Heart left ventricle (tissue), 16 donors: ENCODE measurements at regions not wholly inside any gene's neighbourhood (a gene's known extent, or its start where the extent isn't known, plus 50 kb on each side); places are given as distances from the start of the nearest gene placed in this dataset.

ENCODE experiments used
- ATAC-seq, 4 donors: fragments of 200-7000 bp; cut with Tn5 transposase; one replicate each; pipeline ENCODE4 v1.9.1; 2020 to 2022; ENCODE audit warnings: moderate library complexity in 4 of 4, mild to moderate bottlenecking in 3 of 4, moderate number of reproducible peaks in 1 of 4
- DNase-seq, 5 donors: peaks; one replicate each; pipeline ENCODE4 v3.0.0-alpha.2; 2020
- H3K27ac ChIP-seq, 12 donors: fragments of 200-600 bp; sonication (generic) in 4 of 12; one replicate each; pipeline versions ENCODE4 v1.5.0 to v1.8.0; 2016 to 2022; ENCODE audit warnings: mild to moderate bottlenecking in 2 of 12
- H3K27me3 ChIP-seq, 9 donors: fragments of 200-600 bp; sonication (generic) in 2 of 9; one replicate each; pipeline versions ENCODE4 v1.5.1 to v1.8.0; 2016 to 2022; ENCODE audit warnings: mild to moderate bottlenecking in 3 of 9
- H3K36me3 ChIP-seq, 9 donors: fragments of 200-600 bp; sonication (generic) in 2 of 9; one replicate each; pipeline versions ENCODE4 v1.5.0 to v1.8.0; 2018 to 2022; ENCODE audit warnings: mild to moderate bottlenecking in 2 of 9
- H3K4me1 ChIP-seq, 12 donors: fragments of 200-600 bp; sonication (generic) in 4 of 12; one replicate each; pipeline versions ENCODE4 v1.5.0 to v1.8.0; 2016 to 2022; ENCODE audit warnings: mild to moderate bottlenecking in 3 of 12
- H3K4me3 ChIP-seq, 12 donors: fragments of 200-600 bp; sonication (generic) in 4 of 12; one replicate each; pipeline versions ENCODE4 v1.5.0 to v1.8.0; 2017 to 2022; ENCODE audit warnings: mild to moderate bottlenecking in 9 of 12, moderate library complexity in 4 of 12
- H3K9me3 ChIP-seq, 12 donors: fragments of 200-600 bp; sonication (generic) in 4 of 12; one replicate each; pipeline versions ENCODE4 v1.5.0 to v1.8.0; 2016 to 2022; ENCODE audit warnings: mild to moderate bottlenecking in 1 of 12
- POLR2A ChIP-seq, 2 donors: fragments of 450-650 bp; IDR thresholded peaks; one replicate each; pipeline ENCODE4 v1.6.1; 2017; ENCODE audit warnings: antibody characterized with exemption in 2 of 2, mild to moderate bottlenecking in 2 of 2, moderate library complexity in 2 of 2
- WGBS, 4 donors: extraction: QIAGEN DNeasy Blood & Tissue Kit in 2 of 4; methylation state at CpG; one replicate each; pipeline versions ENCODE4 v1.1.5 to v1.1.7; 2013 to 2018; 5-methylcytosine and 5-hydroxymethylcytosine counted together
- intact Hi-C, 10 donors: fragments of 100-400 bp; cut with DNase I; formaldehyde crosslinking; loops; one replicate each; pipeline versions ENCODE4 v1.11.1 to v1.14.2; 2022
- TF ChIP-seq, protein P1 (sequence below), 12 donors: fragments of 200-600 bp; sonication (generic) in 4 of 12; IDR thresholded peaks; one replicate each; pipeline versions ENCODE4 v1.5.0 to v1.8.0; 2018 to 2022; ENCODE audit warnings: antibody characterized with exemption in 12 of 12, mild to moderate bottlenecking in 5 of 12
- donor health status: ischemic (EF 13 %, LVEDD 7.1; RV severe dilation, severe dysfunction).
- donor health status: healthy with polysubstance abuse.
- donor health status: DM: no; HTN: yes; CAD: no.
- donor health status: DM: no; HTN: no; CAD: no.
- donor health status: ischemic (EF 25% LVEDD 6.9; RV normal size, moderate dysfunction).
- donor health status: ischemic (EF 25% LVEDD 5.7; RV mildly dilated, moderate dysfunction).
- donor health status: healthy.
- donor health status: DM: yes; HTN: yes; CAD: no.
- donor health status: ischemic (EF 35%, LVEDD 5.7; RV mildly dilated, moderate dysfunction).
- donor health status: nonischemic (EF 11% LVEDD 7.7; RV severe dilation, severe dysfunction).
- donor health status: DM: yes; HTN: yes; CAD: no.
- donor health status: PGD.
- donor health status: ischemic (EF 29% LVEDD 5.4; RV normal size, mild dysfunction).
- donor health status: nonischemic (EF 23%, LVEDD 6.1; RV moderate dilation, normal function).

DNA sequence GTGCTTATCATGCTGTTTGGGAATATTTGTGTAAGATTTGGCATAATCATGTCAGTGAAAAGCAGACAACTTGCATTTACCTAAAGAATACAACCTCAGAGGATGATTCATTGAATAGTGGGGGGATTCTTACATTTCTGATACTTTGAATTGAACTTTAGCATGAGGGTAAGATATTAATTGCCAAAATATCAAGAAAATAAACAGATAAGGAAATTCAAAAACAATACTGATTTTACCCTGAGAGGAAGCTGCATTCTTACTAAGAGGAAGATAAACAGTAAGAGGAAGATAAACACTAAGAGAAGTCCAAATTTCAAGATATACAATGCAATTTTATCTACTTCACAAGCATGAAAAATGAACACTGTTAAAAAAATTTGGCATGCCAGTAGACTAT lies 2564.3 kb upstream of the PCDH20 start:
- ATAC-seq = no peak
- no peak overlapping the region for H3K27ac ChIP-seq
- no peak overlapping the region for H3K4me3 ChIP-seq
- no peaks in the 10 kb centered on the region for H3K36me3 ChIP-seq
- H3K4me1 ChIP-seq = no peaks in the 10 kb centered on the region
- intact Hi-C loops = no loop called here
- no peak for DNase-seq
- H3K27me3 ChIP-seq = no peaks in the 10 kb centered on the region
- peaks cover 0 to 10% (median 0%) of the 10 kb centered on the region in 12 donors for H3K9me3 ChIP-seq
- no peak for TF ChIP-seq POLR2A (IDR thresholded peaks at IDR 0.05)
- TF ChIP-seq, protein P1, sequence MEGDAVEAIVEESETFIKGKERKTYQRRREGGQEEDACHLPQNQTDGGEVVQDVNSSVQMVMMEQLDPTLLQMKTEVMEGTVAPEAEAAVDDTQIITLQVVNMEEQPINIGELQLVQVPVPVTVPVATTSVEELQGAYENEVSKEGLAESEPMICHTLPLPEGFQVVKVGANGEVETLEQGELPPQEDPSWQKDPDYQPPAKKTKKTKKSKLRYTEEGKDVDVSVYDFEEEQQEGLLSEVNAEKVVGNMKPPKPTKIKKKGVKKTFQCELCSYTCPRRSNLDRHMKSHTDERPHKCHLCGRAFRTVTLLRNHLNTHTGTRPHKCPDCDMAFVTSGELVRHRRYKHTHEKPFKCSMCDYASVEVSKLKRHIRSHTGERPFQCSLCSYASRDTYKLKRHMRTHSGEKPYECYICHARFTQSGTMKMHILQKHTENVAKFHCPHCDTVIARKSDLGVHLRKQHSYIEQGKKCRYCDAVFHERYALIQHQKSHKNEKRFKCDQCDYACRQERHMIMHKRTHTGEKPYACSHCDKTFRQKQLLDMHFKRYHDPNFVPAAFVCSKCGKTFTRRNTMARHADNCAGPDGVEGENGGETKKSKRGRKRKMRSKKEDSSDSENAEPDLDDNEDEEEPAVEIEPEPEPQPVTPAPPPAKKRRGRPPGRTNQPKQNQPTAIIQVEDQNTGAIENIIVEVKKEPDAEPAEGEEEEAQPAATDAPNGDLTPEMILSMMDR (IDR thresholded peaks at IDR 0.05) = no peak

DNA sequence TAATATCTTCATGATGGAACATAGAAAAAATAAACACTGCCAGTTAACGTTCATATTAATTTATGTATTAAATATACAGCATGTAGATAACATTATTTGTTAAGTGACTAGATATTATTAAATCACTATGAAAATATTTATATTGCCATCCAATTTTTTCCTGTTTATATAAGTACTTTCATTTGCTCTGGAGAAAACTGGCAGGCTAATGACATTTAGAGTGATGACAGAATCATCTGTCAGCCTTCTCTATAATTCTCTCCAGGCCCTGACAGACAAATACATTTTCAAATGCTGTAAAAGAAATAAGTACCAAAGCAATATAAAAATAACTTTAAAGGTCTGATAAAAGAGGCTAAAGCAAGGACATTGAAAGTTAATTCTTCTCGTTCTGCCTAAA lies 2556.7 kb upstream of the PCDH20 start:
- H3K4me3 ChIP-seq = no peak overlapping the region
- 54 to 66% (median 65%) methylated on average over 2 of the region's 2 CpGs for WGBS, 4 donors
- TF ChIP-seq, protein P1 (IDR thresholded peaks at IDR 0.05) = no peak
- no peak for TF ChIP-seq POLR2A (IDR thresholded peaks at IDR 0.05)

DNA sequence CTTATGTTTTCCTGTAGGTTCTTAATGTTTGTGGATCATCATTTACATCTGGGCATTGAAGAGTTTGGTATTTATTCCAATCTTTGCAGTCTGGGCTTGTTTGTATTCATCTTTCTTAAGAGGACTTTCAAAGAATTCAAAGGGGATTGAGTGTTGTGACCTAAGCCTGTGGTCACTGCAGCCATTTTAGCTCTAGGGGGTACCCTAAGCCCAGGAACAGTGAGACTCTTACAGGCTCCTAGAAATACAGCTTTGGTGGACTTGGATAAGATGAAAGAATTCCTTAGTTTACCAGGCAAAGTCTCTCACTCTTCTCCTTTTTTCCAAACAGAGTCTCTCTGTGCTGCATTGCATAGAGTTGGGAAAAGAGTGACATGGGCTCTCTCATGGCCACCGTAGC lies 2539.0 kb upstream of the PCDH20 start:
- DNase-seq = no peak
- WGBS, 4 donors = 86 to 100% (median 93%) methylated on average over 1 of the region's 1 CpG
- Histone ChIP-seq H3K9me3 (peaks cover 0 to 19% (median 0%) of the 10 kb centered on the region in 12 donors), H3K36me3 (no peaks in the 10 kb centered on the region), H3K27ac (no peak overlapping the region), H3K4me1 (no peaks in the 10 kb centered on the region), H3K27me3 (no peaks in the 10 kb centered on the region), H3K4me3 (no peak overlapping the region)
- TF ChIP-seq POLR2A (IDR thresholded peaks at IDR 0.05) = no peak
- TF ChIP-seq, protein P1 (IDR thresholded peaks at IDR 0.05) = no peak
- intact Hi-C loops = no loop called here
- no peak for ATAC-seq

More for the DNA sequence above, 2556.7 kb upstream of the PCDH20 start:
- no peak for ATAC-seq
- Histone ChIP-seq H3K27ac (no peak overlapping the region), H3K36me3 (no peaks in the 10 kb centered on the region), H3K4me1 (no peaks in the 10 kb centered on the region), H3K27me3 (no peaks in the 10 kb centered on the region), H3K9me3 (peaks cover 0 to 5% (median 0%) of the 10 kb centered on the region in 12 donors)
- DNase-seq = no peak
- intact Hi-C loops = no loop called here

DNA sequence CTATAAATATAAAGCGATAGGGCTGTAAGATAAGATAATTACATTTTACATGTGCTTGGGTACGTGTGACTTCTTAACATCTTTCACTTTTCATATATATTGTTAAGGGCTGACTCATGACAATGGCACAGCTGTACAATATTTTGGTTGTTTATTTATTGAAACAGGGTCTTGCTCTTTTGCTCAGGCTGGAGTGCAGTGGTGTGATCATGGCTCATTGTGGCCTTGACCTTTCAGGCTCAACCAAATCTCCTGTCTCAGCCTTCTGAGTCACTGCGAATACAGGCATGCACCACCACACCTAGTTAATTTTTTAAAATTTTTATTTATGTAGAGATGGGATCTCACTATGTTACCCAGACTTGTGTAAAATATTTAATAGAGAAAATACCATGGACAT lies 2532.4 kb upstream of the PCDH20 start:
- DNase-seq (no peak), ATAC-seq (no peak)
- no peak overlapping the region for H3K4me3 ChIP-seq
- H3K4me1 ChIP-seq = no peaks in the 10 kb centered on the region
- TF ChIP-seq POLR2A (IDR thresholded peaks at IDR 0.05) = no peak
- TF ChIP-seq, protein P1 (IDR thresholded peaks at IDR 0.05) = no peak
- no peak overlapping the region for H3K27ac ChIP-seq
- peaks cover 0 to 11% (median 0%) of the 10 kb centered on the region in 12 donors for H3K9me3 ChIP-seq
- 76 to 84% (median 81%) methylated on average over 3 of the region's 3 CpGs for WGBS, 4 donors
- intact Hi-C loops = no loop called here
- no peaks in the 10 kb centered on the region for H3K27me3 ChIP-seq
- H3K36me3 ChIP-seq = no peaks in the 10 kb centered on the region
